Activated CD4-positive, alpha-beta T cell treated with anti-CD3 and anti-CD28 coated beads for 36 hours (primary cell): ENCODE measurements at regions not wholly inside any gene's neighbourhood (a gene's known extent, or its start where the extent isn't known, plus 50 kb on each side); places are given as distances from the start of the nearest gene placed in this dataset.
"Not testable (repeated sequence)": the region's sequence is repeated elsewhere in the genome, so short reads cannot be mapped to it uniquely, and the experiment has no call there.

Experiments
- ATAC-seq: fragments of 200-7000 bp; cut with Tn5 transposase; one replicate; pipeline ENCODE4 v1.10.0; 2021; ENCODE audit warnings: mild to moderate bottlenecking, moderate library complexity
- CTCF ChIA-PET: fragments of 350-600 bp; sonication (Branson Sonifier 250); formaldehyde crosslinking; loops from one replicate; lab custom pipeline; 2021; ENCODE audit warnings: antibody characterized with exemption; lab: Charles Lee
- POLR2A ChIA-PET: fragments of 350-600 bp; sonication (Branson Sonifier 250); formaldehyde crosslinking; loops from one replicate; lab custom pipeline; 2021; ENCODE audit warnings: antibody characterized with exemption, inconsistent platforms; lab: Charles Lee
- DNase-seq: peaks from one replicate; pipeline ENCODE4 v3.0.0-alpha.2; 2020
- H3K27ac Mint-ChIP-seq: one replicate; pipeline ENCODE4 v1.8.0; 2021; ENCODE audit warnings: mixed read lengths
- H3K27me3 Mint-ChIP-seq: one replicate; pipeline ENCODE4 v1.8.0; 2021; ENCODE audit warnings: mixed read lengths
- H3K36me3 Mint-ChIP-seq: one replicate; pipeline ENCODE4 v1.8.0; 2021; ENCODE audit warnings: low read depth, mixed read lengths
- H3K4me1 Mint-ChIP-seq: one replicate; pipeline ENCODE4 v1.8.0; 2021; ENCODE audit warnings: mixed read lengths
- H3K4me3 Mint-ChIP-seq: one replicate; pipeline ENCODE4 v1.8.0; 2021; ENCODE audit warnings: mild to moderate bottlenecking, moderate library complexity, mixed read lengths
- H3K9me3 Mint-ChIP-seq: one replicate; pipeline ENCODE4 v1.8.0; 2021; ENCODE audit warnings: low read depth, mixed read lengths
- intact Hi-C, 2 experiments: fragments of 100-400 bp; cut with DNase I in 1 of 2; cut with micrococcal nuclease in 1 of 2; formaldehyde crosslinking; loops; one replicate each; pipeline versions ENCODE4 v1.14.2 to v1.15.1; 2022 to 2024; cut with DNase I, micrococcal nuclease

DNA sequence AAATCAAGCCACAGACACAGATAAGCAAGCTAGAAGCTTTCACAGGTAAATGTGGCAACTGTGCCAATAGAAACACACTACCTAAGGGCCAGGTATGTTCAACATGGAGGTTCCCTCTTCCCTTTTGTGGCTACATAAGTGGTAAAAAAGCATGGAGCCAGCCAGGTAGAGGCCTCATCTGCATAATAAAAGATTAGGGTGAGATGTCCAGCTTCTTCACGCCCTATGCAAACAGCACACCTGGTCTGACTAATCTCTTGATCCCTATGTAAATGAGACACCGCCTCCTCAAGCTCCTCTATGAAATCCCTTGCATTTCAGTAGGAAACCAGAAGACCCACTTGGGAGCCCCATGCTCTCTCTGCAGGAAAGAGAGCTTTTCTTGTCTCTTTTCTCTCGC is 282.2 kb downstream of the NEBL start:
- H3K9me3 Mint-ChIP-seq: no peaks in the 10 kb centered on the region
- H3K27ac Mint-ChIP-seq: no peak overlapping the region
- no peaks in the 10 kb centered on the region for H3K27me3 Mint-ChIP-seq
- H3K36me3 Mint-ChIP-seq: no peaks in the 10 kb centered on the region
- peaks cover 4% of the 10 kb centered on the region for H3K4me1 Mint-ChIP-seq
- ATAC-seq (no peak), DNase-seq (no peak)
- no peak overlapping the region for H3K4me3 Mint-ChIP-seq
- CTCF ChIA-PET: no interaction called here
- POLR2A ChIA-PET: no interaction called here
- intact Hi-C loops: no loop called here

- DNase-seq: no peak
- Mint-ChIP-seq H3K36me3 (no peaks in the 10 kb centered on the region), H3K27me3 (no peaks in the 10 kb centered on the region), H3K4me3 (no peak overlapping the region), H3K27ac (no peak overlapping the region), H3K4me1 (no peaks in the 10 kb centered on the region), H3K9me3 (no peaks in the 10 kb centered on the region)
- POLR2A ChIA-PET: no interaction called here
- intact Hi-C loops: no loop called here
- CTCF ChIA-PET: interaction anchor here (1.3 kb wide), 1 partner anchor 15 kb away, joined by 3 read pairs; no protein-coding TSS in a partner anchor
- no peak for ATAC-seq
Observed at GRCh38 chr10:20608503-20608902, 288.6 kb downstream of the NEBL start.

- Mint-ChIP-seq H3K27me3 (no peaks in the 10 kb centered on the region), H3K4me3 (no peak overlapping the region), H3K9me3 (peaks cover 2% of the 10 kb centered on the region), H3K4me1 (no peaks in the 10 kb centered on the region), H3K27ac (no peak overlapping the region), H3K36me3 (no peaks in the 10 kb centered on the region)
- DNase-seq: no peak
- ChIA-PET CTCF (no interaction called here), POLR2A (no interaction called here)
- no peak for ATAC-seq
- intact Hi-C loops: no loop called here
Observed at GRCh38 chr10:20606985-20607384, 290.1 kb downstream of the NEBL start.

DNA sequence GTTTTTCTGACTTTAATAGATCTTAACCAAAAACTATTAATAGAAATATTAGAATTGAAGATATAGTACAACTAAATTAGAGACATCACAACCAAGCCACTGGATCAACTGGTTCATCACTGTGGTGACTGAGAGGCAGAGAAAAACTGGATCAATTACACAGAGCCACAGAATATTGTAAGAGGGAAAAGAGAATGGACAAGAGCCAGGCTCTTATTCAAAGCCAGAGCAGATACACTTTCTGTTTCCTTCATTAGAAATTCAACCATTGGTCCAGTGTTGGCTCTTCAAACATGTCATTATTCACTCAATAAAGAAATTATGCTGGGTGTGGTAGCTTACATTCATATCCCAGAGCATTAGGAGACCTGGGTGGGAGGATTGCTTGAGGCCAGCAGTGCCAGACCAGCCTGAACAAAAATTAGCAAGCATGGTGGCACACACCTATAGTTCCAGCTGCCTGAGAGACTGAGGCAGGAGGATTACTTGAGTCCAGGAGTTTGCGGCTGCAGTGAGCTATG is 295.1 kb downstream of the NEBL start:
- H3K4me1 Mint-ChIP-seq: no peaks in the 10 kb centered on the region
- POLR2A ChIA-PET: no interaction called here
- ATAC-seq (no peak), DNase-seq (no peak)
- intact Hi-C loops: no loop called here
- H3K36me3 Mint-ChIP-seq: no peaks in the 10 kb centered on the region
- no peak overlapping the region for H3K4me3 Mint-ChIP-seq
- no peaks in the 10 kb centered on the region for H3K27me3 Mint-ChIP-seq
- CTCF ChIA-PET: no interaction called here
- no peak overlapping the region for H3K27ac Mint-ChIP-seq
- peaks cover 2% of the 10 kb centered on the region for H3K9me3 Mint-ChIP-seq

GRCh38 chr10:20598590-20598989 is 298.5 kb downstream of the NEBL start:
- POLR2A ChIA-PET: no interaction called here
- peaks cover 2% of the 10 kb centered on the region for H3K9me3 Mint-ChIP-seq
- H3K36me3 Mint-ChIP-seq: no peaks in the 10 kb centered on the region
- H3K4me1 Mint-ChIP-seq: no peaks in the 10 kb centered on the region
- ATAC-seq (no peak), DNase-seq (no peak)
- CTCF ChIA-PET: no interaction called here
- no peaks in the 10 kb centered on the region for H3K27me3 Mint-ChIP-seq
- intact Hi-C loops: no loop called here
- no peak overlapping the region for H3K4me3 Mint-ChIP-seq
- H3K27ac Mint-ChIP-seq: no peak overlapping the region

- H3K27ac Mint-ChIP-seq: no peak overlapping the region
- CTCF ChIA-PET: no interaction called here
- H3K4me1 Mint-ChIP-seq: no peaks in the 10 kb centered on the region
- H3K27me3 Mint-ChIP-seq: no peaks in the 10 kb centered on the region
- no peak for DNase-seq
- no peaks in the 10 kb centered on the region for H3K9me3 Mint-ChIP-seq
- H3K4me3 Mint-ChIP-seq: no peak overlapping the region
- no peak for ATAC-seq
- intact Hi-C loops: no loop called here
- H3K36me3 Mint-ChIP-seq: no peaks in the 10 kb centered on the region
- POLR2A ChIA-PET: no interaction called here
Observed at GRCh38 chr10:20596911-20597310, 300.2 kb downstream of the NEBL start.

DNA sequence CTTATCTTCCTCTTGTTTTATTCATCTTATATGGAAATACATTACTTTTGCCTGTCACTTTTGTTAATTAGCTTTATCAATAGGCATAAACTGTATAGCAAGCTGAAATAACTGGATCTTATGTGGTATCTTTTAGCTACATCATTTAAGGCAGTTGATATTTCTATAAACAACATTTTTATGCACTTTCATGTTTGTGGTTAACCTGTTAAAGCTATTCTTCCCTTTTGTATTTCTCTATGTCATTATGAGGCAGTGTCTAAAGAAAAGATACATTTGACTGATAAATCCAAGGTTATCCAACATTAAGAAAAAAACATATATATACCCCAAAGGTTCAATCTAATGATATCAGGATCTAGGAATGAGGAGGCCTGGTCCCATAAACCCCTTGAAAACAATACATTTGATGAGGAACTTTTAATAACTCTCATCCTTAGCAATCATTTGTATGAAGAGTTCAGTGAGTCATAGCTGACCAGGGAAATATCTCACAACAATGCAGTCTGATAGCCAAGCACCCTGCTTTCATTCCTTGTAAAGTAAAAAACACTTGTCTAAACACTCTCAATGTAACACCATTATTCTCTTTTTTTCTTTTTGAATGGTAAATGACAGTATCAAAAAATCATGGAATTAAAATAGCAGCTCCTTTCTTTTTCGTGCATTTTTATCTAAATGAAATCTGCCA is 300.9 kb downstream of the NEBL start:
- no peak overlapping the region for H3K27ac Mint-ChIP-seq
- no peaks in the 10 kb centered on the region for H3K4me1 Mint-ChIP-seq
- intact Hi-C loops: no loop called here
- H3K27me3 Mint-ChIP-seq: no peaks in the 10 kb centered on the region
- no peak for ATAC-seq
- no peaks in the 10 kb centered on the region for H3K36me3 Mint-ChIP-seq
- H3K9me3 Mint-ChIP-seq: no peaks in the 10 kb centered on the region
- no peak overlapping the region for H3K4me3 Mint-ChIP-seq
- CTCF ChIA-PET: no interaction called here
- DNase-seq: no peak
- POLR2A ChIA-PET: no interaction called here

- CTCF ChIA-PET: no interaction called here
- POLR2A ChIA-PET: no interaction called here
Observed at GRCh38 chr10:20593649-20594048, 303.5 kb downstream of the NEBL start.

DNA sequence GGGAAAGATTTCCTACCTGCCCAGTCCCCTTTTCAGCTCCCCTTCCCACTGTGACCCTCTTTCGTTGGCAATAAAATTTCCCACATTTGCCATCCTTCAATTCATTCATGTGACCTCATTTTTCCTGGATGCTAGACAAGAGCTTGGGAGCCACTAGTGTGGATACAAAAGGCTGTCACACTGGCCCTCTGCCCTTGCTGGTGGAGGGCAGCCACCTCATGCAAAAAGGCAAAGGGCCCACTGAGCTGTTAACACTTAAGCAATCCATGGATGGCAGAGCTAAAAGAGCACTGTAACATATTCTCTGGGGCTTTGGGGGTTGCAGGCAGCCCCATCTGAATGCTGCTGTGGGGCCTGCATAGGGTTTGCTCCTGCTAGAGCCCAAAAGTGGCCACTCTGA is 315.1 kb downstream of the NEBL start:
- H3K4me1 Mint-ChIP-seq: no peaks in the 10 kb centered on the region

More at GRCh38 chr10:20593649-20594048, 303.5 kb downstream of the NEBL start:
- Mint-ChIP-seq H3K4me1 (no peaks in the 10 kb centered on the region), H3K36me3 (no peaks in the 10 kb centered on the region), H3K4me3 (no peak overlapping the region), H3K9me3 (no peaks in the 10 kb centered on the region), H3K27ac (no peak overlapping the region), H3K27me3 (no peaks in the 10 kb centered on the region)
- no peak for DNase-seq
- no peak for ATAC-seq
- intact Hi-C loops: no loop called here

GRCh38 chr10:20573924-20574323 is 323.2 kb downstream of the NEBL start:
- Mint-ChIP-seq H3K27ac (no peak overlapping the region), H3K9me3 (peaks cover 3% of the 10 kb centered on the region), H3K4me1 (no peaks in the 10 kb centered on the region), H3K36me3 (no peaks in the 10 kb centered on the region), H3K4me3 (no peak overlapping the region), H3K27me3 (no peaks in the 10 kb centered on the region)
- intact Hi-C loops: no loop called here
- no peak for DNase-seq
- ATAC-seq: no peak
- POLR2A ChIA-PET: no interaction called here
- CTCF ChIA-PET: no interaction called here

More for the DNA sequence above, 315.1 kb downstream of the NEBL start:
- ChIA-PET POLR2A (no interaction called here), CTCF (no interaction called here)
- DNase-seq: no peak
- H3K27me3 Mint-ChIP-seq: no peaks in the 10 kb centered on the region
- no peak overlapping the region for H3K27ac Mint-ChIP-seq
- peaks cover 21% of the 10 kb centered on the region for H3K9me3 Mint-ChIP-seq
- H3K4me3 Mint-ChIP-seq: no peak overlapping the region
- ATAC-seq: no peak
- intact Hi-C loops: no loop called here
- H3K36me3 Mint-ChIP-seq: no peaks in the 10 kb centered on the region

DNA sequence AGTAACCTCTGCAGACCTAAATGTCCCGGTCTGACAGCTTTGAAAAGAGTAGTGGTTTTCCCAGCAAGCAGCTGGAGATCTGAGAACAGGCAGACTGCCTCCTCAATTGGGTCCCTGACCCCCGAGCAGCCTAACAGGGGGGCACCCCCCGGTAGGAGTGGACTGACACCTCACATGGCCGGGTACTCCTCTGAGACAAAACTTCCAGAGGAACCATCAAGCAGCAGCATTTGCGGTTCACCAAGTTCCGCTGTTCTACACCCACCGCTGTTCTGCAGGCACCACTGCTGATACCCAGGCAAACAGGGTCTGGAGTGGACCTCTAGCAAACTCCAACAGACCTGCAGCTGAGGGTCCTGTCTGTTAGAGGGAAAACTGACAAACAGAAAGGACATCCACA is 341.1 kb downstream of the NEBL start:
- POLR2A ChIA-PET, H3K9me3 Mint-ChIP-seq, DNase-seq, intact Hi-C loops, H3K36me3 Mint-ChIP-seq, H3K4me3 Mint-ChIP-seq, H3K27ac Mint-ChIP-seq, H3K4me1 Mint-ChIP-seq, CTCF ChIA-PET, H3K27me3 Mint-ChIP-seq, ATAC-seq: not testable (repeated sequence)

DNA sequence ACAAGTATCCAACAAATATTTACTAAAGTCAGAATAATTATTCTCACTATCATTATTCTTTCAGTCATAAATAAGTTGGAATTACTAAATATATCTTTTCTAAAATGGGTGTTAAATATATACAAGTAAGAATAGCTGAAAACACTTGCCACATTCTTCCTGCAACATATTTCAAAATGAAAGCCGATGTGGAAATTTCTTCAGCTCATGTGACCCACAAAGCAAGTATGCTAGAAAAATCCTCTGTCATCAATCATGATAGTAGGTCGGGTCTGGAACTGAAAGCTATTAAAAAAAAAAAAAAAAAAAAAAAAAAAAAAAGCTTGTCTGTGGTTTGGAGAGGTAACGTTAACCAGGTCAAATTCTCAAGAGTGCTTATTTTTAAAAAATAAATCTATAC is 344.7 kb downstream of the NEBL start:
- ATAC-seq: no peak
- Mint-ChIP-seq H3K9me3 (peaks cover 4% of the 10 kb centered on the region), H3K36me3 (no peaks in the 10 kb centered on the region), H3K27me3 (no peaks in the 10 kb centered on the region), H3K4me3 (no peak overlapping the region), H3K4me1 (no peaks in the 10 kb centered on the region), H3K27ac (no peak overlapping the region)
- CTCF ChIA-PET: no interaction called here
- intact Hi-C loops: no loop called here
- POLR2A ChIA-PET: no interaction called here
- no peak for DNase-seq
